ENCODE measurements at regions not wholly inside any gene's neighbourhood (a gene's known extent, or its start where the extent isn't known, plus 50 kb on each side); places are given as distances from the start of the nearest gene placed in this dataset.

DNA sequence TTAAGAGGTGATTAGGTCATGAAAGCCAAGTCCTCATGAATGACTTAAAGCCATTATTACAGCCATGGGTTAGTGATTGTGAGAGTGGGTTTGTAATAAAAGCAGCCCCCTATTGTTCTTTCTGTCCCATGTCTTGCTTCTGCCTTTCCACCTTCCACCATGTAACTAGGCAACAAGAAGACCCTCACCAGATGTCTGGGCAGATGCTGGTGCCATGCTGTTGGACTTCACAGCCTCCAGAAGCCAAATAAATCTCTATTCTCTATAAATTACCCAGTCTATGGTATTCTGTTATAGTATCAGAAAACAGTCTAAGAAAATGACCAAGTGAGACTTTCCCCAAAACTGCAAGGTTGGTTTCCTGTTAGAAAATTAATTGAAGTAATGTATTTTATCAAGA, 460.3 kb upstream of the ADARB2 start:
- H3K23me2 ChIP-seq (ENCODE audit: insufficient read length, low read depth, low read length, poor library complexity, severe bottlenecking), result no peaks in the 10 kb centered on the region
- no peak overlapping the region for H2BK15ac ChIP-seq (ENCODE audit: low read depth, low read length)
- no peaks in the 10 kb centered on the region for H3K9me3 ChIP-seq (ENCODE audit: control insufficient read depth, low read depth, low read length)
- no peak overlapping the region for H3K14ac ChIP-seq (ENCODE audit: insufficient read depth, low read length)
- H4K5ac ChIP-seq (ENCODE audit: insufficient read length, low read depth, low read length), result no peak overlapping the region
- peaks cover 24 to 36% of the 10 kb centered on the region in 2 experiments for H3K9me3 Mint-ChIP-seq
- H3K18ac ChIP-seq (ENCODE audit: insufficient read length, low read depth, low read length), result no peak overlapping the region
- no peak overlapping the region for H2BK120ac ChIP-seq (ENCODE audit: low read depth, low read length, poor library complexity, severe bottlenecking)
- H2BK5ac ChIP-seq (ENCODE audit: insufficient read length, low read length), result no peak overlapping the region
- no peak overlapping the region for H3K56ac ChIP-seq (ENCODE audit: insufficient read length, low read depth, low read length)
- H4K91ac ChIP-seq (ENCODE audit: insufficient read length, low read depth, low read length), result no peak overlapping the region
- no peak overlapping the region for H4K8ac ChIP-seq (replicated peaks; ENCODE audit: insufficient read length, low read depth, low read length)
- no peak overlapping the region for H3T11ph ChIP-seq (ENCODE audit: low read length)
- H4K20me1 ChIP-seq (ENCODE audit: control insufficient read depth, insufficient read depth, insufficient read length), result no peaks in the 10 kb centered on the region
- H2BK20ac ChIP-seq (ENCODE audit: low read depth, low read length, poor library complexity, severe bottlenecking), result no peak overlapping the region
- H3K79me2 ChIP-seq (ENCODE audit: insufficient read depth, low read length), result no peaks in the 10 kb centered on the region
- DNase-seq, result no peak
- H3K9ac ChIP-seq (ENCODE audit: extremely low read depth, insufficient read length, low read length), result no peak overlapping the region
- peaks cover 19 to 40% (median 30%) of the 10 kb centered on the region in 3 experiments for H3K36me3 Mint-ChIP-seq (ENCODE audit: insufficient read depth in 1 of 3, low read depth in 3 of 3)
- 0 out of 2 replicates have a peak, but pooled peaks cover 2% of the 10 kb centered on the region for H3K27me3 ChIP-seq (ENCODE audit: insufficient read depth, low read length)
- no peaks in the 10 kb centered on the region for H3K79me1 ChIP-seq (ENCODE audit: insufficient read depth, low read depth, low read length, poor library complexity, severe bottlenecking)
- no peak overlapping the region for H2AK5ac ChIP-seq (ENCODE audit: insufficient read length, low read length)
- H3K23ac ChIP-seq (ENCODE audit: insufficient read length, low read depth, low read length), result no peak overlapping the region
- no peak overlapping the region for H2BK12ac ChIP-seq (ENCODE audit: insufficient read length, low read depth, low read length)
- TF ChIP-seq, protein P1, sequence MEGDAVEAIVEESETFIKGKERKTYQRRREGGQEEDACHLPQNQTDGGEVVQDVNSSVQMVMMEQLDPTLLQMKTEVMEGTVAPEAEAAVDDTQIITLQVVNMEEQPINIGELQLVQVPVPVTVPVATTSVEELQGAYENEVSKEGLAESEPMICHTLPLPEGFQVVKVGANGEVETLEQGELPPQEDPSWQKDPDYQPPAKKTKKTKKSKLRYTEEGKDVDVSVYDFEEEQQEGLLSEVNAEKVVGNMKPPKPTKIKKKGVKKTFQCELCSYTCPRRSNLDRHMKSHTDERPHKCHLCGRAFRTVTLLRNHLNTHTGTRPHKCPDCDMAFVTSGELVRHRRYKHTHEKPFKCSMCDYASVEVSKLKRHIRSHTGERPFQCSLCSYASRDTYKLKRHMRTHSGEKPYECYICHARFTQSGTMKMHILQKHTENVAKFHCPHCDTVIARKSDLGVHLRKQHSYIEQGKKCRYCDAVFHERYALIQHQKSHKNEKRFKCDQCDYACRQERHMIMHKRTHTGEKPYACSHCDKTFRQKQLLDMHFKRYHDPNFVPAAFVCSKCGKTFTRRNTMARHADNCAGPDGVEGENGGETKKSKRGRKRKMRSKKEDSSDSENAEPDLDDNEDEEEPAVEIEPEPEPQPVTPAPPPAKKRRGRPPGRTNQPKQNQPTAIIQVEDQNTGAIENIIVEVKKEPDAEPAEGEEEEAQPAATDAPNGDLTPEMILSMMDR (conservative IDR thresholded peaks at IDR 0.05), result no peak
- H3K4me1 Mint-ChIP-seq, result peaks cover 19% of the 10 kb centered on the region in 2 experiments
- H3K27ac ChIP-seq (ENCODE audit: insufficient read length, low read depth, low read length), result no peak overlapping the region
- H3K4ac ChIP-seq (ENCODE audit: low read depth, low read length), result no peak overlapping the region
- H3K27me3 Mint-ChIP-seq (ENCODE audit: low read depth), result no peaks in the 10 kb centered on the region; the same call in 1 of the 2 replicates
- H3K4me1 ChIP-seq (ENCODE audit: insufficient read depth, low read length), result peaks cover 6% of the 10 kb centered on the region; the same call in 1 of the 2 replicates
- no peak overlapping the region for H2AFZ ChIP-seq (ENCODE audit: low read length)
- H3K4me2 ChIP-seq (ENCODE audit: insufficient read depth, insufficient read length, low read length), result no peak overlapping the region
- H3K27ac Mint-ChIP-seq, result no peak overlapping the region
- no peak overlapping the region for H3K4me3 Mint-ChIP-seq
